ENCODE measurements at regions not wholly inside any gene's neighbourhood (a gene's known extent, or its start where the extent isn't known, plus 50 kb on each side); places are given as distances from the start of the nearest gene placed in this dataset.

- TF ChIP-seq, protein P1, sequence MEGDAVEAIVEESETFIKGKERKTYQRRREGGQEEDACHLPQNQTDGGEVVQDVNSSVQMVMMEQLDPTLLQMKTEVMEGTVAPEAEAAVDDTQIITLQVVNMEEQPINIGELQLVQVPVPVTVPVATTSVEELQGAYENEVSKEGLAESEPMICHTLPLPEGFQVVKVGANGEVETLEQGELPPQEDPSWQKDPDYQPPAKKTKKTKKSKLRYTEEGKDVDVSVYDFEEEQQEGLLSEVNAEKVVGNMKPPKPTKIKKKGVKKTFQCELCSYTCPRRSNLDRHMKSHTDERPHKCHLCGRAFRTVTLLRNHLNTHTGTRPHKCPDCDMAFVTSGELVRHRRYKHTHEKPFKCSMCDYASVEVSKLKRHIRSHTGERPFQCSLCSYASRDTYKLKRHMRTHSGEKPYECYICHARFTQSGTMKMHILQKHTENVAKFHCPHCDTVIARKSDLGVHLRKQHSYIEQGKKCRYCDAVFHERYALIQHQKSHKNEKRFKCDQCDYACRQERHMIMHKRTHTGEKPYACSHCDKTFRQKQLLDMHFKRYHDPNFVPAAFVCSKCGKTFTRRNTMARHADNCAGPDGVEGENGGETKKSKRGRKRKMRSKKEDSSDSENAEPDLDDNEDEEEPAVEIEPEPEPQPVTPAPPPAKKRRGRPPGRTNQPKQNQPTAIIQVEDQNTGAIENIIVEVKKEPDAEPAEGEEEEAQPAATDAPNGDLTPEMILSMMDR (optimal IDR thresholded peaks at IDR 0.05 in 1 of 3, IDR thresholded peaks at IDR 0.05 in 1 of 3, conservative IDR thresholded peaks at IDR 0.05 in 1 of 3; ENCODE audit: extremely low read depth in 1 of 3, insufficient read depth in 2 of 3, low read length in 3 of 3), result no peak
- no peak for TF ChIP-seq EZH2 (IDR thresholded peaks at IDR 0.05; ENCODE audit: low read length)
These were observed 172.0 kb downstream of the SCP2D1 start for GRCh38 chr20:18985551-18985950.
